ENCODE measurements at regions not wholly inside any gene's neighbourhood (a gene's known extent, or its start where the extent isn't known, plus 50 kb on each side); places are given as distances from the start of the nearest gene placed in this dataset.

GRCh38 chr1:34682452-34683223 lies 72.2 kb upstream of the GJB5 start:
- Mint-ChIP-seq H3K4me1 (peaks cover 4% of the 10 kb centered on the region), H3K27ac (no peak overlapping the region), H3K9me3 (no peaks in the 10 kb centered on the region), H3K36me3 (no peaks in the 10 kb centered on the region), H3K4me3 (no peak overlapping the region)
- ATAC-seq (no peak), DNase-seq (ENCODE audit: low spot score in 2 of 2) (no peak)

GRCh38 chr1:34683616-34684015 lies 71.2 kb upstream of the GJB5 start:
- DNase-seq (ENCODE audit: low spot score in 2 of 2) (no peak), ATAC-seq (no peak)
- Mint-ChIP-seq H3K4me3 (no peak overlapping the region), H3K4me1 (peaks cover 4% of the 10 kb centered on the region), H3K27ac (no peak overlapping the region), H3K9me3 (no peaks in the 10 kb centered on the region), H3K36me3 (no peaks in the 10 kb centered on the region)

GRCh38 chr1:34684266-34684665 lies 70.6 kb upstream of the GJB5 start:
- Mint-ChIP-seq H3K36me3 (no peaks in the 10 kb centered on the region), H3K9me3 (no peaks in the 10 kb centered on the region), H3K27ac (no peak overlapping the region), H3K4me3 (no peak overlapping the region), H3K4me1 (peaks cover 4% of the 10 kb centered on the region)
- DNase-seq (ENCODE audit: low spot score in 2 of 2), result no peak
- no peak for ATAC-seq

- Mint-ChIP-seq H3K9me3 (no peaks in the 10 kb centered on the region), H3K27ac (no peak overlapping the region), H3K36me3 (no peaks in the 10 kb centered on the region), H3K4me1 (peaks cover 4% of the 10 kb centered on the region), H3K4me3 (no peak overlapping the region)
- ATAC-seq (no peak), DNase-seq (ENCODE audit: low spot score in 2 of 2) (no peak)
These were observed 69.6 kb upstream of the GJB5 start for GRCh38 chr1:34685225-34685624.

- Mint-ChIP-seq H3K36me3 (no peaks in the 10 kb centered on the region), H3K9me3 (no peaks in the 10 kb centered on the region), H3K4me1 (peaks cover 4% of the 10 kb centered on the region), H3K27ac (no peak overlapping the region), H3K4me3 (no peak overlapping the region)
- DNase-seq (ENCODE audit: low spot score in 2 of 2) (no peak), ATAC-seq (no peak)
These were observed 68.3 kb upstream of the GJB5 start for GRCh38 chr1:34686531-34686930.

- H3K4me1 Mint-ChIP-seq, result peaks cover 4% of the 10 kb centered on the region
- ATAC-seq (no peak), DNase-seq (ENCODE audit: low spot score in 2 of 2) (no peak)
- H3K9me3 Mint-ChIP-seq, result no peaks in the 10 kb centered on the region
- H3K36me3 Mint-ChIP-seq, result no peaks in the 10 kb centered on the region
- H3K27ac Mint-ChIP-seq, result no peak overlapping the region
- no peak overlapping the region for H3K4me3 Mint-ChIP-seq
These were observed 66.7 kb upstream of the GJB5 start for GRCh38 chr1:34688006-34688741.

- no peak for DNase-seq (ENCODE audit: low spot score in 2 of 2)
- Mint-ChIP-seq H3K9me3 (no peaks in the 10 kb centered on the region), H3K4me3 (no peak overlapping the region), H3K36me3 (no peaks in the 10 kb centered on the region), H3K27ac (no peak overlapping the region), H3K4me1 (no peaks in the 10 kb centered on the region)
- no peak for ATAC-seq
These were observed 64.6 kb upstream of the GJB5 start for GRCh38 chr1:34690269-34690668.

GRCh38 chr1:34693081-34693480 lies 61.8 kb upstream of the GJB5 start:
- Mint-ChIP-seq H3K36me3 (no peaks in the 10 kb centered on the region), H3K4me3 (no peak overlapping the region), H3K27ac (no peak overlapping the region), H3K4me1 (no peaks in the 10 kb centered on the region), H3K9me3 (no peaks in the 10 kb centered on the region)
- DNase-seq (ENCODE audit: low spot score in 2 of 2), result no peak
- no peak for ATAC-seq

- Mint-ChIP-seq H3K9me3 (no peaks in the 10 kb centered on the region), H3K4me3 (no peak overlapping the region), H3K36me3 (no peaks in the 10 kb centered on the region), H3K27ac (no peak overlapping the region), H3K4me1 (no peaks in the 10 kb centered on the region)
- ATAC-seq, result no peak
- no peak for DNase-seq (ENCODE audit: low spot score in 2 of 2)
These were observed 60.5 kb upstream of the GJB5 start for GRCh38 chr1:34694383-34694782.

- ATAC-seq (no peak), DNase-seq (ENCODE audit: low spot score in 2 of 2) (no peak)
- Mint-ChIP-seq H3K4me3 (no peak overlapping the region), H3K4me1 (no peaks in the 10 kb centered on the region), H3K27ac (no peak overlapping the region), H3K9me3 (no peaks in the 10 kb centered on the region), H3K36me3 (no peaks in the 10 kb centered on the region)
These were observed 59.3 kb upstream of the GJB5 start for GRCh38 chr1:34695580-34695979.

GRCh38 chr1:34696230-34696629 lies 58.6 kb upstream of the GJB5 start:
- no peaks in the 10 kb centered on the region for H3K36me3 Mint-ChIP-seq
- ATAC-seq, result no peak
- H3K9me3 Mint-ChIP-seq, result no peaks in the 10 kb centered on the region
- no peak for DNase-seq (ENCODE audit: low spot score in 2 of 2)
- H3K4me3 Mint-ChIP-seq, result no peak overlapping the region
- H3K4me1 Mint-ChIP-seq, result no peaks in the 10 kb centered on the region
- no peak overlapping the region for H3K27ac Mint-ChIP-seq

- DNase-seq (ENCODE audit: low spot score in 2 of 2) (no peak), ATAC-seq (no peak)
- no peak overlapping the region for H3K27ac Mint-ChIP-seq
- no peaks in the 10 kb centered on the region for H3K4me1 Mint-ChIP-seq
- H3K36me3 Mint-ChIP-seq, result no peaks in the 10 kb centered on the region
- H3K4me3 Mint-ChIP-seq, result no peak overlapping the region
- H3K9me3 Mint-ChIP-seq, result no peaks in the 10 kb centered on the region
These were observed 57.9 kb upstream of the GJB5 start for GRCh38 chr1:34696981-34697380.

GRCh38 chr1:34697818-34698217 lies 57.0 kb upstream of the GJB5 start:
- ATAC-seq (no peak), DNase-seq (ENCODE audit: low spot score in 2 of 2) (no peak)
- no peaks in the 10 kb centered on the region for H3K9me3 Mint-ChIP-seq
- no peak overlapping the region for H3K27ac Mint-ChIP-seq
- H3K4me3 Mint-ChIP-seq, result no peak overlapping the region
- no peaks in the 10 kb centered on the region for H3K36me3 Mint-ChIP-seq
- no peaks in the 10 kb centered on the region for H3K4me1 Mint-ChIP-seq

GRCh38 chr1:34701326-34702060 lies 53.4 kb upstream of the GJB5 start:
- H3K36me3 Mint-ChIP-seq, result no peaks in the 10 kb centered on the region
- no peaks in the 10 kb centered on the region for H3K4me1 Mint-ChIP-seq
- H3K27ac Mint-ChIP-seq, result no peak overlapping the region
- no peaks in the 10 kb centered on the region for H3K9me3 Mint-ChIP-seq
- DNase-seq (ENCODE audit: low spot score in 2 of 2) (no peak), ATAC-seq (no peak)
- H3K4me3 Mint-ChIP-seq, result no peak overlapping the region
